GM06990 (cell line): ENCODE measurements at regions not wholly inside any gene's neighbourhood (a gene's known extent, or its start where the extent isn't known, plus 50 kb on each side); places are given as distances from the start of the nearest gene placed in this dataset.

Experiments used
- DNase-seq: peaks from one replicate; pipeline ENCODE4 v3.0.0-alpha.2; 2011; ENCODE audit not compliant: insufficient read length; ENCODE audit errors: extremely low read depth
- H3K27me3 ChIP-seq: replicated peaks from 2 replicates; pipeline ENCODE4 v1.6.0; 2011; ENCODE audit warnings: low read length; ENCODE audit not compliant: control insufficient read depth, insufficient read depth
- H3K36me3 ChIP-seq: 2 replicates; pipeline ENCODE4 v1.5.1; 2011; ENCODE audit warnings: low read length; ENCODE audit not compliant: control insufficient read depth, insufficient read depth
- H3K4me3 ChIP-seq: replicated peaks from 2 replicates; pipeline ENCODE4 v1.5.1; 2011; ENCODE audit warnings: low read depth, mild to moderate bottlenecking, control low read depth, low read length
- CTCF ChIP-seq: IDR thresholded peaks from 2 replicates; pipeline ENCODE4 v1.5.1; 2011; ENCODE audit warnings: low read length, control low read depth, mild to moderate bottlenecking, inconsistent platforms; ENCODE audit not compliant: insufficient read depth, poor library complexity, severe bottlenecking

GRCh38 chr5:56624751-56625150, 190.6 kb upstream of the MAP3K1 start:
- TF ChIP-seq CTCF, result no peak
- H3K27me3 ChIP-seq, result no peaks in the 10 kb centered on the region; the same call in 1 of the 2 replicates
- H3K4me3 ChIP-seq, result no peak overlapping the region
- no peaks in the 10 kb centered on the region for H3K36me3 ChIP-seq
- DNase-seq, result no peak

GRCh38 chr5:56622141-56622540, 193.2 kb upstream of the MAP3K1 start:
- Histone ChIP-seq H3K4me3 (no peak overlapping the region), H3K36me3 (no peaks in the 10 kb centered on the region), H3K27me3 (no peaks in the 10 kb centered on the region; the same call in 1 of the 2 replicates)
- no peak for TF ChIP-seq CTCF
- no peak for DNase-seq

DNA sequence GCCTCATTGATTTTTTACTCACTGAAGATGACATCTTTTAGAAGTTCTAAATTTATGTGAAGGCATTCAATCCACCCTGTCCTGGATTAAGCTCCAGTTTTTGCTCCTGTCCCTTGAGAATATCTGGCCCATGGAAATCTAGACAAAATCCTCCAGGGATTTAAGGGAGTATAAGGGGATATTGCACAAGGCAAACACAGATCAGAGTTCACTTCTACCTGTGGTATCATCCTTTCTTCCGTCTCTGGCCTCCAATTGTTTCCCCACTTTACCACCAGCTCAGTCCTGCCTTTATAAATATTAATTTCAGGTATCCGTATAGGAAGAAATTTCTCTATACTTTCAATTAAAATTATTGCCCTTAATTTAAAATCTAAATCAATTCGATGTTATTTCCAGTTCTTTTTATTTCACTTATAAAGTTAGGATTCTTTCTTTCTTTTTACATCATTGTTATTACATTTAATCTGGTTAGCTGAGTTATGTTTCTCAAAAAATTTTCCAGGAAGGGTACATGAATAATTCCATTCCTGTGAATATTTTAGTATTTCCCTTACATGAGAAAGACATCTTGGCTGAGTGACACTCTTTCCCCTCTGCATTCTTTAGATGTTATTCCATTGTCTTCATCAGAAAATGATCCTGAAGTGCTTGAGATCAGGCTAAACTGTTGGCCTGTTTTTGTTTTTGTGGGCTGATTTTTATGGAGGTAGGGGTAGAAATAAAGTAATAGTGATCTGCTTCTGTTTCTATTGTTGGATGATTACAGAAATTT, 194.3 kb upstream of the MAP3K1 start:
- Histone ChIP-seq H3K36me3 (no peaks in the 10 kb centered on the region), H3K27me3 (no peaks in the 10 kb centered on the region; the same call in 1 of the 2 replicates), H3K4me3 (no peak overlapping the region)
- TF ChIP-seq CTCF, result no peak
- no peak for DNase-seq

GRCh38 chr5:56617998-56618397, 197.4 kb upstream of the MAP3K1 start:
- H3K4me3 ChIP-seq, result no peak overlapping the region
- no peaks in the 10 kb centered on the region for H3K36me3 ChIP-seq
- no peak for DNase-seq
- no peaks in the 10 kb centered on the region for H3K27me3 ChIP-seq
- TF ChIP-seq CTCF, result no peak

DNA sequence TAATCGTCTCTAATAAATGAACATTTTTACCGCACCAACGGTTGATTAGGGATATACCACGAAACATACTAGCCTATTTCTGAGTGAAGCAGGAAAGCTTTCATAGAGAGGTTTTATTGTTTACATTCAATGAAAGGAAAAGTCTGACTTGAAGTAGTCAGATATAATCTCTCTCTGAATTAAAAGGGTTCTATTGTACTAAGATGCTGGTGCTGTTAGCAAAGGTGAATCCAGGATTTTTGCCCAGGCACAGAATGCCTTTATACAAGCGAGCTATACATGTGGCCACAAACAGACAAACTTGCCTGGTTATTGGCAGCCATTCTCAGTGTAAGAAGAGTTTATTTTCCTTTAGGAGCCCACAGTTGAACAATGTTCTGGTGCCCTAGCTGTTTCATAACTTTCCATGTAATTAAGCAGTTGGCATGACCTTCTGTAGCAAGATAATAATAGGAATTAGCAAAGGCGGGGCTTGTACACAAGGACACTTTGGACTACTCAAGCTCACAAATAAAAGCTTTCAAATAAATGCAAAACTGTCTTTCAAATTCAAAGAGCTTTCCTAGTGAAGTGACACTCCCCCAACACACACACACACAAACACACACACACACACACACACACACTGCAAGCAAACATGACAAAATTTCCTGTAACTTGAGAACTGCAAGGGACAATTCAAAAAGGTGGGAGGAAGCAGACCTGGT, 198.7 kb upstream of the MAP3K1 start:
- Histone ChIP-seq H3K36me3 (no peaks in the 10 kb centered on the region), H3K27me3 (no peaks in the 10 kb centered on the region), H3K4me3 (no peak overlapping the region)
- no peak for DNase-seq
- TF ChIP-seq CTCF, result no peak
